ENCODE measurements at regions not wholly inside any gene's neighbourhood (a gene's known extent, or its start where the extent isn't known, plus 50 kb on each side); places are given as distances from the start of the nearest gene placed in this dataset.
"Not testable (repeated sequence)": the region's sequence is repeated elsewhere in the genome, so short reads cannot be mapped to it uniquely, and the experiment has no call there.

DNA sequence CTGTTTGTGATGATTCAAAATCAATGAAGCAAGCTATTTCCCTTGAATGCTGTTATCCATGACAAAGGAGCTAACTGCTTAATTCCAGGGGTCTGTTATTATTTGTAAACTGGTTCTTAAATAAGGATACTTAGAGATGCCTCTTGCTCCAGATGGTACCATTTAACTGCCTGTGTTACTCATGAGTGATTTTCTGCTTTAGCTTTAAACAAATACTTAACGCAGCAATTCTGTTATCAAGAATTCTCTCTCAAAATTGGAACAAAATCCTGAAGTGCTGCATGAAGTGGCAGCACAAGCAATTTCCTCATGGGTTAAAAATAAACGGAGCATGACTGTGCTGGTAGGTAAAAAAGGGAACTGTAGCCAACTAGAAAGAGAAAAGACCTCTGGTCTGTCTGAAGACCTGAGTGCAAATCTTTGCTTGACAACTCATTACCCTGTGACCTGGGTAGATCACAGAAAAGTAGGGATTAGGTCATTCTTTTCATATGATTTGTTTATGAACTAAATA lies 62.5 kb upstream of the GBE1 start:
- Histone ChIP-seq H3K9me3 (no peaks in the 10 kb centered on the region), H3K4me1 (peaks cover 9% of the 10 kb centered on the region), H3K27ac (no peak overlapping the region), H3K36me3 (no peaks in the 10 kb centered on the region), H3K4me3 (no peak overlapping the region), H3K27me3 (no peaks in the 10 kb centered on the region)
- intact Hi-C loops (cut with DNase I) = no loop called here
- TF ChIP-seq, protein P1, sequence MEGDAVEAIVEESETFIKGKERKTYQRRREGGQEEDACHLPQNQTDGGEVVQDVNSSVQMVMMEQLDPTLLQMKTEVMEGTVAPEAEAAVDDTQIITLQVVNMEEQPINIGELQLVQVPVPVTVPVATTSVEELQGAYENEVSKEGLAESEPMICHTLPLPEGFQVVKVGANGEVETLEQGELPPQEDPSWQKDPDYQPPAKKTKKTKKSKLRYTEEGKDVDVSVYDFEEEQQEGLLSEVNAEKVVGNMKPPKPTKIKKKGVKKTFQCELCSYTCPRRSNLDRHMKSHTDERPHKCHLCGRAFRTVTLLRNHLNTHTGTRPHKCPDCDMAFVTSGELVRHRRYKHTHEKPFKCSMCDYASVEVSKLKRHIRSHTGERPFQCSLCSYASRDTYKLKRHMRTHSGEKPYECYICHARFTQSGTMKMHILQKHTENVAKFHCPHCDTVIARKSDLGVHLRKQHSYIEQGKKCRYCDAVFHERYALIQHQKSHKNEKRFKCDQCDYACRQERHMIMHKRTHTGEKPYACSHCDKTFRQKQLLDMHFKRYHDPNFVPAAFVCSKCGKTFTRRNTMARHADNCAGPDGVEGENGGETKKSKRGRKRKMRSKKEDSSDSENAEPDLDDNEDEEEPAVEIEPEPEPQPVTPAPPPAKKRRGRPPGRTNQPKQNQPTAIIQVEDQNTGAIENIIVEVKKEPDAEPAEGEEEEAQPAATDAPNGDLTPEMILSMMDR (IDR thresholded peaks at IDR 0.05) = no peak
- peak; percentile 81 for ATAC-seq
- DNase-seq = no peak

DNA sequence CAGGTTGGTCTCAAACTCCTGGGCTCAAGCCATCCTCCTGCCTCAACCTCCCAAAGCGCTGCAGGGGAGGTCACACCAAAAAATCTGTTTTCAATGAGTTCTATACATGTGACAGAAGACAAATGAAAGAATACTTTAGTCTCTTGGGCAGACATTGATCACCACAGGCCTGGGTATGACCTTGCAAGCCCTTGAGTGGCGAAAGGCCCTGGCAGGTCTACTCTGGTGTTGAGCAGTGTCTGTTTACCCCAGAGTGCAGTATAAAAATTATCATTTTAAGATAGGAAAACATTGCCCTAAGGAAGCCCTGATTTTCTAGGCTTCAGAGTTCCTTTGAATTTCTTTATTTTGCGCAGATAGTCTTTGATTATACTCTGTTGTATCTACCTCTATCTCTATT lies 61.6 kb upstream of the GBE1 start:
- no peaks in the 10 kb centered on the region for H3K27me3 ChIP-seq
- H3K27ac ChIP-seq = no peak overlapping the region
- ATAC-seq (no peak), DNase-seq (no peak)
- H3K36me3 ChIP-seq = no peaks in the 10 kb centered on the region
- H3K4me3 ChIP-seq = no peak overlapping the region
- TF ChIP-seq, protein P1 (IDR thresholded peaks at IDR 0.05) = no peak
- intact Hi-C loops (cut with DNase I) = no loop called here
- no peaks in the 10 kb centered on the region for H3K9me3 ChIP-seq
- H3K4me1 ChIP-seq = peaks cover 9% of the 10 kb centered on the region

DNA sequence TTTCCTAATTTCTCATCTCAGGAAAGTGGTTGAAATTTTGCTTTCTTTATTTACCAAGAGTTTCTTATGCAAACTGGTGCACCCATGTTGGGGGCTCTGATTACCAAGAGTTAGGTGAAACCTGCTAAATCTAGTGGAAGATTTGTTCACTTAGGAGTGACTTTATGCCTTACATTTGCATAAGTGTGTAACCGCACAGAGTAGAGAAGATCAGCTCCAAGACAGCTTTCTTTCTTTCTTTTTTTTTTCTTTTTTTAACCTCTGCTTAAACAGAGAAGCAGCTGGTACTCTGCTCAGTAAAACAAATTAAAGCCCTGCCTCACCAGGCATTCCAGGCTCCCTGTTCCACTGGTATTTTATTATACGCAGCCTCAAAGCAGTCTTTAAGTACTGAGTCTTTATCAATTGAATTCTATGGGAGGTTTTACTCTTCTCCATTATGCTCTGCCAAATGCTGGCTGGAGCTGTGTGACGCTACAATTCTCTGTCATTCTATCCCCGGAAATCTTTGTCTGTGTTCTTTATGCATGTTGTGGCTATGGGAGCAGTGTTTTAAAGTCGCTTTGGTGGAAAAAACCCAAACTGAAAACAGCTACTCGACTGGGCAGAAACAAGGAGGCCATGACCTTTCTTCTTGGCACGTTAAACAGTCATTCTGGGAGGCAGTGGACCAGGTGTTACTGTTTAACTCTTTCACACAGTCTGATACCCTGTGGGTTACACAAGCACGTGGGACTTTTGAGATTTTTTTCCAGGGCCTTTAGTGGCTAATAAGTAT lies 55.2 kb upstream of the GBE1 start:
- ATAC-seq (no peak), DNase-seq (no peak)
- TF ChIP-seq, protein P1 (IDR thresholded peaks at IDR 0.05) = no peak
- H3K36me3 ChIP-seq = no peaks in the 10 kb centered on the region
- no peaks in the 10 kb centered on the region for H3K27me3 ChIP-seq
- H3K9me3 ChIP-seq = no peaks in the 10 kb centered on the region
- no peak overlapping the region for H3K4me3 ChIP-seq
- intact Hi-C loops (cut with DNase I) = no loop called here
- H3K27ac ChIP-seq = no peak overlapping the region
- no peaks in the 10 kb centered on the region for H3K4me1 ChIP-seq

DNA sequence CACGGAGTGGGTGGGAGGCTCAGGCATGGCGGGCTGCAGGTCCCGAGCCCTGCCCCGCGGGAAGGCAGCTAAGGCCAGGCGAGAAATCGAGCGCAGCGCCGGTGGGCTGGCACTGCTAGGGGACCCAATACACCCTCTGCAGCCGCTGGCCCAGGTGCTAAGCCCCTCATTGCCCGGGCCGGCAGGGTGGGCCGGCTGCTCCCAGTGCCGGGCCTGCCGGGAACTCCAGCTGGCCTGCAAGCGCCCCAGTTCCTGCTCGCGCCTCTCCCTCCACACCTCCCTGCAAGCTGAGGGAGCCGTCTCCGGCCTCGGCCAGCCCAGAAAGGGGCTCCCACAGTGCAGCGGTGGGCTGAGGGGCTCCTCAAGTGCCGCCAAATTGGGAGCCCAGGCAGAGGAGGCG lies 50.7 kb upstream of the GBE1 start:
- H3K4me1 ChIP-seq; intact Hi-C loops (cut with DNase I); H3K9me3 ChIP-seq; ATAC-seq; H3K4me3 ChIP-seq; H3K27ac ChIP-seq; H3K36me3 ChIP-seq; H3K27me3 ChIP-seq; DNase-seq: not testable (repeated sequence)
